ENCODE measurements at regions not wholly inside any gene's neighbourhood (a gene's known extent, or its start where the extent isn't known, plus 50 kb on each side); places are given as distances from the start of the nearest gene placed in this dataset.

DNA sequence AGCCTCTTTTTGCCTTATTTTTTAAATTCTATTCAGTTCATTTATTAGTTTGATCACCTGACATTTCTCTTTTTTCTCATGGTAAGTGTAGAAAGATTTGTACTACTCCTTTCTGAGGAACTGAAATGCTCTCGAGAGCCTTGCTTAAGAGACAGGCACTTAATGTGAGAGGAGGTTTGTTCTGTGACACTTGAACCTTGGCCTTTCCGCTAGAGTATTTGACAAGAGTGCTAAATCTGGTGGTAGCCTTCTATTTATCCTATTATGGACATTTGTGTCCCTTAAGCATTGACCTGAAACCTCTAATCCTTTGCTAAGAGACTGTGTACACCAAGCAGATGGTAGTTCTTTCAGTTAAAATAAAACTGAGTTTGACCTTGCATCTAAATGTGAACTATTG, 805.0 kb upstream of the PTPRD start:
- 39 to 62% methylated on average over 2 of the region's 2 CpGs for WGBS, 2 donors
- Histone ChIP-seq H3K4me3 (no peak overlapping the region), H3K4me1 (ENCODE audit: control insufficient read depth in 5 of 5, insufficient read depth in 5 of 5, low read length in 5 of 5) (no peaks in the 10 kb centered on the region), H3K27ac (ENCODE audit: low read depth in 1 of 2, low read length in 1 of 2) (no peak overlapping the region), H3K9ac (ENCODE audit: insufficient read depth in 1 of 2, low read length in 2 of 2) (no peak overlapping the region), H3K9me3 (ENCODE audit: control insufficient read depth in 4 of 4, insufficient read depth in 3 of 4, low read length in 3 of 4) (peaks cover 0 to 16% (median 0%) of the 10 kb centered on the region in 4 donors), H3K36me3 (ENCODE audit: control insufficient read depth in 4 of 4, insufficient read depth in 4 of 4, low read length in 4 of 4) (no peaks in the 10 kb centered on the region), H3K27me3 (ENCODE audit: control insufficient read depth in 3 of 3, insufficient read depth in 3 of 3, low read length in 2 of 3) (no peaks in the 10 kb centered on the region)
- ATAC-seq (ENCODE audit: insufficient read depth, low FRiP score) (no peak), DNase-seq (peak in 2 of 3 donors; percentile 30 to 57)
- TF ChIP-seq CTCF (IDR thresholded peaks at IDR 0.05; ENCODE audit: control extremely low read depth, extremely low read depth), result no peak

DNA sequence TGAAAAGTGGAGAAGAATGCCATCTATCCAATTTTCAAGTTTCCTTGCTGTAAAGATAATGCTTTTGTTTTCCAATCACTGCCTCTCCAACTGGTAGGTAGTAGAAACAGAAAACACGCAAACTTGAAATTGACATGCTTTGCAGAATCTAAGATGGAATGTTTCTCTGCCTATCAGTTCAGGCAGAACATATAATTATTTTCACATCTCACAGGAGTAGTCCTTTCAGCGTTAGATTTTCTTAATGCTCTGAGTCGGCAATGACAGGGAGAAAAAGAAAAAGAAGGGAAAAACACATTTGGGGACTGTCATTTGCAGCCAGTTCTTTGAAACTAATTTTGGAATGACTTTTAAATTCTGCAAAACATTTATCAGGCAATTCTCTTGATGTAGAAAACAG, 818.7 kb upstream of the PTPRD start:
- Histone ChIP-seq H3K27ac (ENCODE audit: low read depth in 1 of 2, low read length in 1 of 2) (no peak overlapping the region), H3K4me1 (ENCODE audit: control insufficient read depth in 5 of 5, insufficient read depth in 5 of 5, low read length in 5 of 5) (no peaks in the 10 kb centered on the region), H3K9me3 (ENCODE audit: control insufficient read depth in 4 of 4, insufficient read depth in 3 of 4, low read length in 3 of 4) (no peaks in the 10 kb centered on the region), H3K27me3 (ENCODE audit: control insufficient read depth in 3 of 3, insufficient read depth in 3 of 3, low read length in 2 of 3) (no peaks in the 10 kb centered on the region), H3K9ac (ENCODE audit: insufficient read depth in 1 of 2, low read length in 2 of 2) (no peak overlapping the region), H3K36me3 (ENCODE audit: control insufficient read depth in 4 of 4, insufficient read depth in 4 of 4, low read length in 4 of 4) (no peaks in the 10 kb centered on the region), H3K4me3 (no peak overlapping the region)
- 79 to 92% methylated on average over 3 of the region's 3 CpGs for WGBS, 2 donors
- ATAC-seq (ENCODE audit: insufficient read depth, low FRiP score) (no peak), DNase-seq (no peak)
- TF ChIP-seq CTCF (IDR thresholded peaks at IDR 0.05; ENCODE audit: control extremely low read depth, extremely low read depth), result no peak

- Histone ChIP-seq H3K27ac (ENCODE audit: low read depth in 1 of 2, low read length in 1 of 2) (no peak overlapping the region), H3K9ac (ENCODE audit: insufficient read depth in 1 of 2, low read length in 2 of 2) (no peak overlapping the region), H3K9me3 (ENCODE audit: control insufficient read depth in 4 of 4, insufficient read depth in 3 of 4, low read length in 3 of 4) (no peaks in the 10 kb centered on the region), H3K4me3 (no peak overlapping the region), H3K27me3 (ENCODE audit: control insufficient read depth in 3 of 3, insufficient read depth in 3 of 3, low read length in 2 of 3) (no peaks in the 10 kb centered on the region), H3K4me1 (ENCODE audit: control insufficient read depth in 5 of 5, insufficient read depth in 5 of 5, low read length in 5 of 5) (no peaks in the 10 kb centered on the region), H3K36me3 (ENCODE audit: control insufficient read depth in 4 of 4, insufficient read depth in 4 of 4, low read length in 4 of 4) (no peaks in the 10 kb centered on the region)
- no peak for DNase-seq
- 87 to 90% methylated on average over 1 of the region's 1 CpG for WGBS, 2 donors
- no peak for ATAC-seq (ENCODE audit: insufficient read depth, low FRiP score)
- no peak for TF ChIP-seq CTCF (IDR thresholded peaks at IDR 0.05; ENCODE audit: control extremely low read depth, extremely low read depth)
Measured at GRCh38 chr9:11432361-11432760, 819.6 kb upstream of the PTPRD start.

- Histone ChIP-seq H3K27ac (ENCODE audit: low read depth in 1 of 2, low read length in 1 of 2) (no peak overlapping the region), H3K36me3 (ENCODE audit: control insufficient read depth in 4 of 4, insufficient read depth in 4 of 4, low read length in 4 of 4) (no peaks in the 10 kb centered on the region), H3K4me1 (ENCODE audit: control insufficient read depth in 5 of 5, insufficient read depth in 5 of 5, low read length in 5 of 5) (no peaks in the 10 kb centered on the region), H3K27me3 (ENCODE audit: control insufficient read depth in 3 of 3, insufficient read depth in 3 of 3, low read length in 2 of 3) (no peaks in the 10 kb centered on the region), H3K9me3 (ENCODE audit: control insufficient read depth in 4 of 4, insufficient read depth in 3 of 4, low read length in 3 of 4) (peaks cover 0 to 2% (median 0%) of the 10 kb centered on the region in 4 donors), H3K9ac (ENCODE audit: insufficient read depth in 1 of 2, low read length in 2 of 2) (no peak overlapping the region), H3K4me3 (no peak overlapping the region)
- no peak for TF ChIP-seq CTCF (IDR thresholded peaks at IDR 0.05; ENCODE audit: control extremely low read depth, extremely low read depth)
- DNase-seq, result no peak
- no peak for ATAC-seq (ENCODE audit: insufficient read depth, low FRiP score)
Measured at GRCh38 chr9:11443631-11444030, 830.8 kb upstream of the PTPRD start.

Measured in lung (tissue), 11 donors.